Breast epithelium (tissue), 4 donors: ENCODE measurements at regions not wholly inside any gene's neighbourhood (a gene's known extent, or its start where the extent isn't known, plus 50 kb on each side); places are given as distances from the start of the nearest gene placed in this dataset.

ENCODE experiments used
- DNase-seq, 2 donors: peaks; one replicate each; pipeline ENCODE4 v3.0.0-alpha.2; 2019; ENCODE audit warnings: low spot score in 2 of 2
- H3K27ac ChIP-seq, 2 donors: fragments of 200-600 bp; sonication (generic) in 1 of 2; one replicate each; pipeline ENCODE4 v1.5.1; 2016 to 2019; ENCODE audit warnings: mild to moderate bottlenecking in 1 of 2
- H3K27me3 ChIP-seq, 2 donors: fragments of 200-600 bp; sonication (generic) in 1 of 2; one replicate each; pipeline versions ENCODE4 v1.5.1 to v1.6.0; 2017 to 2019; ENCODE audit warnings: control low read depth in 1 of 2, mild to moderate bottlenecking in 1 of 2
- H3K36me3 ChIP-seq: fragments of 200-600 bp; one replicate; pipeline ENCODE4 v1.5.1; 2019
- H3K4me1 ChIP-seq, 2 donors: fragments of 200-600 bp; sonication (generic); one replicate each; pipeline ENCODE4 v1.5.1; 2016 to 2019; ENCODE audit warnings: control low read depth in 1 of 2
- H3K4me3 ChIP-seq, 3 donors: fragments of 200-600 bp; sonication (generic); 1 replicate in 2 of 3; 2 replicates in 1 of 3; pipeline ENCODE4 v1.5.1; 2016 to 2019; ENCODE audit warnings: mild to moderate bottlenecking in 3 of 3, moderate library complexity in 2 of 3
- H3K9me3 ChIP-seq, 2 donors: fragments of 200-600 bp; sonication (generic) in 1 of 2; one replicate each; pipeline ENCODE4 v1.5.1; 2016 to 2019; ENCODE audit warnings: control low read depth in 1 of 2
- POLR2A ChIP-seq: fragments of 450-650 bp; IDR thresholded peaks from one replicate; pipeline ENCODE4 v1.6.1; 2016; ENCODE audit warnings: antibody characterized with exemption, mild to moderate bottlenecking, moderate library complexity
- POLR2AphosphoS5 ChIP-seq, 3 donors: sonication (generic); formaldehyde crosslinking; IDR thresholded peaks; one replicate each; pipeline ENCODE4 v1.6.1; 2017; ENCODE audit warnings: antibody characterized with exemption in 3 of 3
- intact Hi-C: fragments of 100-400 bp; cut with DNase I; formaldehyde crosslinking; loops from one replicate; pipeline ENCODE4 v1.15.1; 2023; ENCODE audit warnings: low total_unique reads
- TF ChIP-seq, protein P1 (sequence below), 3 donors: fragments of 450-650 bp; IDR thresholded peaks; one replicate each; pipeline ENCODE4 v1.5.1; 2016 to 2017; ENCODE audit warnings: antibody characterized with exemption in 3 of 3, mild to moderate bottlenecking in 3 of 3, moderate library complexity in 3 of 3

DNA sequence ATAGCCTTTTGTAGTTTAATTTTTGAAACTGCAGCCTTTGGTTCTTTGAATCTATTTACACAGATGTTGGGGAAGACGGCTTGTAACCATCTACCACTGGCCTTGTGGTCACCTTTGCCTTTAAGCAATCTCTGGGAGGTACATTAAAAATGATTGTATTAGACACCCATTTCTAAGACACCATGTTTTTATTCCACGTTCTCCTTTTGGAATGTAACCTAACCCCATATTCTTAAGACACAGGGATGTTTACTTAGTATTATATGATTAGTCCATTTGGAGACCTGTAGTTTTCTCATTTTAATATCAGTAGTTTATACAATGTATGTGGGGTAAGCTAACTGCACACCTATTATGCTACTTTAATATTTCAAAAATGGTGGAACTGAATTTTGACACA is 175.1 kb upstream of the PLSCR5 start:
- no peak overlapping the region for H3K27ac ChIP-seq
- H3K9me3 ChIP-seq = no peaks in the 10 kb centered on the region
- H3K4me1 ChIP-seq = no peaks in the 10 kb centered on the region
- intact Hi-C loops = no loop called here
- H3K4me3 ChIP-seq = no peak overlapping the region
- H3K27me3 ChIP-seq = no peaks in the 10 kb centered on the region
- TF ChIP-seq POLR2AphosphoS5 (IDR thresholded peaks at IDR 0.05) (no peak), POLR2A (no peak)
- TF ChIP-seq, protein P1, sequence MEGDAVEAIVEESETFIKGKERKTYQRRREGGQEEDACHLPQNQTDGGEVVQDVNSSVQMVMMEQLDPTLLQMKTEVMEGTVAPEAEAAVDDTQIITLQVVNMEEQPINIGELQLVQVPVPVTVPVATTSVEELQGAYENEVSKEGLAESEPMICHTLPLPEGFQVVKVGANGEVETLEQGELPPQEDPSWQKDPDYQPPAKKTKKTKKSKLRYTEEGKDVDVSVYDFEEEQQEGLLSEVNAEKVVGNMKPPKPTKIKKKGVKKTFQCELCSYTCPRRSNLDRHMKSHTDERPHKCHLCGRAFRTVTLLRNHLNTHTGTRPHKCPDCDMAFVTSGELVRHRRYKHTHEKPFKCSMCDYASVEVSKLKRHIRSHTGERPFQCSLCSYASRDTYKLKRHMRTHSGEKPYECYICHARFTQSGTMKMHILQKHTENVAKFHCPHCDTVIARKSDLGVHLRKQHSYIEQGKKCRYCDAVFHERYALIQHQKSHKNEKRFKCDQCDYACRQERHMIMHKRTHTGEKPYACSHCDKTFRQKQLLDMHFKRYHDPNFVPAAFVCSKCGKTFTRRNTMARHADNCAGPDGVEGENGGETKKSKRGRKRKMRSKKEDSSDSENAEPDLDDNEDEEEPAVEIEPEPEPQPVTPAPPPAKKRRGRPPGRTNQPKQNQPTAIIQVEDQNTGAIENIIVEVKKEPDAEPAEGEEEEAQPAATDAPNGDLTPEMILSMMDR (IDR thresholded peaks at IDR 0.05) = no peak
- DNase-seq = no peak
- no peaks in the 10 kb centered on the region for H3K36me3 ChIP-seq

DNA sequence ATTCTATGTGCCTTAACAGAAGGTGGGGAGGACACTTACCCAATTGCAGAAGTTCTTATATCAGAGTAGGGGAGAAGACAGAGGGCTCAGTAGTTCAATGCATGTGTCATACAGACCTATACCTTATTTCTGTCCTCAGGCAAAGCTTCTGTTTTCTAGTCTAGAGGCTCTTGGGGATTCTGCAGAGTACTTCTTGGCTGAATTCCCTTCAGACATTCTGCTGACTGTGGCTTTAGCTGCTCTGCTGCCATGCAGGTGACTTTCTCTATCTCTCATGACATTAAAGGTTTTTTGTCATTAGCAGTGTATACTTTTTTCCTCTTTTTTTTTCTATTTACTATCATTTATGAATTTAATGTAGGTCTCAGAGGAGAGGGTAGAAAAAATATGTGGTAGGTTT is 172.8 kb upstream of the PLSCR5 start:
- no peaks in the 10 kb centered on the region for H3K9me3 ChIP-seq
- no peaks in the 10 kb centered on the region for H3K27me3 ChIP-seq
- H3K27ac ChIP-seq = no peak overlapping the region
- H3K4me3 ChIP-seq = no peak overlapping the region
- no peak for DNase-seq
- TF ChIP-seq POLR2A = no peak
- no peak for TF ChIP-seq POLR2AphosphoS5 (IDR thresholded peaks at IDR 0.05)
- TF ChIP-seq, protein P1 (IDR thresholded peaks at IDR 0.05) = no peak
- intact Hi-C loops = no loop called here
- no peaks in the 10 kb centered on the region for H3K4me1 ChIP-seq
- H3K36me3 ChIP-seq = no peaks in the 10 kb centered on the region

DNA sequence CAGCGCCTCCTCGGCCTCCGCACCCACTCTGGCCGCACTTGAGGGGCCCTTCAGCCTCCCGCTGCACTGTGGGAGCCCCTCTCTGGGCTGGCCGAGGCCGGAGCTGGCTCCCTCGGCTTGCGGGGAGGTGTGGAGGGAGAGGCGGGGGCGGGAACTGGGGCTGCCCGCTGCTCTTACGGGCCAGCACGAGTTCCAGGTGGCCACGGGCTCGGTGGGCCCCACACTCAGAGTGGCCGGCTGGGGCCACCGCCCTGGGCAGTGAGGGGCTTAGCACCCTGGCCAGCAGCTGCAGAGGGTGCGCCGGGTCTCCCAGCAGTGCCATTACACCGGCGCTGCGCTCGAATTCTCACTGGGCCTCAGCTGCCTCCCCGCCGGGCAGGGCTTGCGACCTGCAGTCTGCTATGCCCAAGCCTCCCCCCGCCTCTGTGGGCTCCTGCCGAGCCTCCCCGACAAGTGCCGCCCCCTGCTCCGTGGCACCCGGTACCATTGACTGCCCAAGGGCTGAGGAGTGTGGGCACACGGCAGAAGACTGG is 167.1 kb upstream of the PLSCR5 start:
- no peak for TF ChIP-seq POLR2AphosphoS5 (IDR thresholded peaks at IDR 0.05)
- TF ChIP-seq, protein P1 (IDR thresholded peaks at IDR 0.05) = no peak
- no peak for TF ChIP-seq POLR2A
- Histone ChIP-seq H3K9me3 (peaks cover 0 to 7% of the 10 kb centered on the region in 2 donors), H3K4me1 (no peaks in the 10 kb centered on the region), H3K27ac (no peak overlapping the region), H3K36me3 (no peaks in the 10 kb centered on the region), H3K27me3 (no peaks in the 10 kb centered on the region), H3K4me3 (no peak overlapping the region)
- intact Hi-C loops = no loop called here
- no peak for DNase-seq

DNA sequence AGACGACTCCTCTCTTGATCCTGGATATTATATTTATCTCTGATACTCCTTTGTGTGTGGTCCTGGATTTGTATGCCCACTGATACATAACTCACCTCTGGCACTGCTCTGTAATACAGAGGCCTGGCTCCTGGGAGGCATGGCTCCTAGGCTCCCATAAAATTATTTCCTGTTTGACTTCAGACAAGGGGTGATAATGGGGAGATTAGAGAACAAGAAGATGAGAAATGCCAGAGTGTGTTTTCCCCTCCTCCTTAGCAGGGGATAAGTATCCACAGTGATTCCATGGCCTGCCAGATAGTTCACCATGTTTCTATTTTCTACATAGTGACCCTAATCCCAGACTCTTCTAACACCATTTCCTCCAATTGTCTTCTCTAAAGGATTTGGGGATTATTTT is 165.7 kb upstream of the PLSCR5 start:
- intact Hi-C loops = no loop called here
- Histone ChIP-seq H3K9me3 (peaks cover 0 to 7% of the 10 kb centered on the region in 2 donors), H3K27me3 (no peaks in the 10 kb centered on the region), H3K36me3 (no peaks in the 10 kb centered on the region), H3K4me1 (no peaks in the 10 kb centered on the region), H3K4me3 (no peak overlapping the region), H3K27ac (no peak overlapping the region)
- no peak for DNase-seq
- TF ChIP-seq, protein P1 (IDR thresholded peaks at IDR 0.05) = no peak
- TF ChIP-seq POLR2AphosphoS5 (IDR thresholded peaks at IDR 0.05) = no peak
- no peak for TF ChIP-seq POLR2A

DNA sequence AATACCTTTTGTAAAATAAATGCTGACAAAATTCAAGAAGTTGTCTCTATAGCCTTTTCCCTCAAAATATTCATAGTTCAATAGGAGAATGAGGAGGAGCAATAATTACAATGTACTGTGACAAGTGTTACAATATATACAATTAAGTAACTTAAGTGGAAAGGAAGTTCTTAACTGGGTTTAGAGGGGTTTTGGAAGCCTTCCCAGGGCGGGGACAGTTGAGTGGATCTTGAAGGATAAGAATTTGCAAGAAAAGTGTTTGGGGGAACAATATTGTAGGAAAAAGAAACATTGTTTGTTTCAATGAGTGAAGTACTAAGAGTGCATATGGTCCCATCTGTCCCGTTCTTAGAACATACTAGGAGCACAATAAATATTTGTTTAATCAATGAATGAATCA is 165.2 kb upstream of the PLSCR5 start:
- Histone ChIP-seq H3K27me3 (no peaks in the 10 kb centered on the region), H3K4me1 (no peaks in the 10 kb centered on the region), H3K9me3 (peaks cover 0 to 7% of the 10 kb centered on the region in 2 donors), H3K36me3 (no peaks in the 10 kb centered on the region), H3K27ac (no peak overlapping the region), H3K4me3 (no peak overlapping the region)
- intact Hi-C loops = no loop called here
- no peak for DNase-seq
- TF ChIP-seq, protein P1 (IDR thresholded peaks at IDR 0.05) = no peak
- no peak for TF ChIP-seq POLR2A
- TF ChIP-seq POLR2AphosphoS5 (IDR thresholded peaks at IDR 0.05) = no peak
